B cell (primary cell): ENCODE measurements at regions not wholly inside any gene's neighbourhood (a gene's known extent, or its start where the extent isn't known, plus 50 kb on each side); places are given as distances from the start of the nearest gene placed in this dataset.

ENCODE experiments used
- EZH2 ChIP-seq: IDR thresholded peaks from 2 replicates; pipeline ENCODE4 v1.6.1; 2012; ENCODE audit warnings: borderline replicate concordance, low read depth, mild to moderate bottlenecking, moderate library complexity, low read length; ENCODE audit not compliant: insufficient read depth, poor library complexity, severe bottlenecking
- TF ChIP-seq, protein P1 (sequence below): fragments of 200-600 bp; IDR thresholded peaks from one replicate; pipeline ENCODE4 v1.8.0; 2022; ENCODE audit warnings: antibody characterized with exemption, mild to moderate bottlenecking

DNA sequence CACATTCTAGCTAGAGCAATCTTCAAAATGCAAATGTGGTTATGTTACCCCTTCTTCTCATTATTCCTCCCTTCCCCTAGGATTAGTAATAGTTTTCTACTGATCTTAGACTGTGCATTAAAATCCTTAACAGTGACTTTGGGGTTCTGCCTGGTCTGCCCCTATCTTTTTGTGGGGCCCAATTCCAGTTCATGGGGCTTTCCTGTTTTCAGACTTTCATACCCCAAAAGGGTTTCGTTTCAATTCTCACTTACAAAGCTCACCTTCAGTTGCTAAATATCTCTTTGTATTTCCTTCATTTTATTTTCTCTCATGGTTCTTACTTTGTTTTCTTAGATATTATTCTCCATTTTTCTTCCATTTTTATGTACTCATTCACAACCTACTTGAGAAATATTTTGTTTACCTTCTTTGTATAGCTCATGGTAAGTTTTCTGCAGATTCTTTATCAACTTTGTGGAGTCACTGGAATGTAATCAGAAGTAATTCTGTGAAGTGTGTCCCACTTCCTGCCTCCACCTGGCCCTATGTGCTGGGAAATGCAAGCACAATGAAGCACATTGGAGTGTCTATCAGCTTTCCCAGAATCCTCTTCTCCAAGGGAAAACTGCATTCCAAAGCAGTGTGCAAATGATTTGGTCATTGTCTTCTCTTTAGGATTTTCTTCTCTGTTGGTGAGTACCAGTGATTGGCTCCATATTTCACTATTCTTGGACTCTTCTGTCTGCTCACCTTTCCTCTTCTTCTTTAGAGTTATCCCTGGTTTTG is 350.2 kb downstream of the ZNF326 start:
- TF ChIP-seq, protein P1, sequence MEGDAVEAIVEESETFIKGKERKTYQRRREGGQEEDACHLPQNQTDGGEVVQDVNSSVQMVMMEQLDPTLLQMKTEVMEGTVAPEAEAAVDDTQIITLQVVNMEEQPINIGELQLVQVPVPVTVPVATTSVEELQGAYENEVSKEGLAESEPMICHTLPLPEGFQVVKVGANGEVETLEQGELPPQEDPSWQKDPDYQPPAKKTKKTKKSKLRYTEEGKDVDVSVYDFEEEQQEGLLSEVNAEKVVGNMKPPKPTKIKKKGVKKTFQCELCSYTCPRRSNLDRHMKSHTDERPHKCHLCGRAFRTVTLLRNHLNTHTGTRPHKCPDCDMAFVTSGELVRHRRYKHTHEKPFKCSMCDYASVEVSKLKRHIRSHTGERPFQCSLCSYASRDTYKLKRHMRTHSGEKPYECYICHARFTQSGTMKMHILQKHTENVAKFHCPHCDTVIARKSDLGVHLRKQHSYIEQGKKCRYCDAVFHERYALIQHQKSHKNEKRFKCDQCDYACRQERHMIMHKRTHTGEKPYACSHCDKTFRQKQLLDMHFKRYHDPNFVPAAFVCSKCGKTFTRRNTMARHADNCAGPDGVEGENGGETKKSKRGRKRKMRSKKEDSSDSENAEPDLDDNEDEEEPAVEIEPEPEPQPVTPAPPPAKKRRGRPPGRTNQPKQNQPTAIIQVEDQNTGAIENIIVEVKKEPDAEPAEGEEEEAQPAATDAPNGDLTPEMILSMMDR, result no peak
- no peak for TF ChIP-seq EZH2
